NT2/D1 (cell line): ENCODE measurements at regions not wholly inside any gene's neighbourhood (a gene's known extent, or its start where the extent isn't known, plus 50 kb on each side); places are given as distances from the start of the nearest gene placed in this dataset.
"Not testable (repeated sequence)": the region's sequence is repeated elsewhere in the genome, so short reads cannot be mapped to it uniquely, and the experiment has no call there.

Experiments used
- DNase-seq: peaks from one replicate; pipeline ENCODE4 v3.0.0-alpha.2; 2011; ENCODE audit warnings: low read depth, low spot score
- H3K27me3 ChIP-seq: 2 replicates; pipeline ENCODE4 v1.6.0; 2011; ENCODE audit warnings: mild to moderate bottlenecking; ENCODE audit not compliant: insufficient read length, insufficient read depth
- H3K36me3 ChIP-seq: 2 replicates; pipeline ENCODE4 v1.6.1; 2011; ENCODE audit warnings: mild to moderate bottlenecking, low read length, mixed read lengths; ENCODE audit not compliant: insufficient read depth, insufficient read length
- H3K4me1 ChIP-seq: 2 replicates; pipeline ENCODE4 v1.5.1; 2011; ENCODE audit not compliant: insufficient read depth, insufficient read length
- H3K4me3 ChIP-seq: 2 replicates; pipeline ENCODE4 v1.5.1; 2011; ENCODE audit warnings: low read depth; ENCODE audit not compliant: insufficient read length
- H3K9ac ChIP-seq: 2 replicates; pipeline ENCODE4 v1.6.0; 2011; ENCODE audit warnings: low read depth; ENCODE audit not compliant: insufficient read length
- H3K9me3 ChIP-seq: 2 replicates; pipeline ENCODE4 v1.5.1; 2011; ENCODE audit warnings: mild to moderate bottlenecking, low read length; ENCODE audit not compliant: insufficient read depth
- SUZ12 ChIP-seq: IDR thresholded peaks from 2 replicates; pipeline ENCODE4 v1.6.1; 2011; ENCODE audit not compliant: insufficient read length, insufficient read depth; ENCODE audit errors: extremely low read depth
- YY1 ChIP-seq: IDR thresholded peaks from 2 replicates; pipeline ENCODE4 v1.6.1; 2011; ENCODE audit not compliant: insufficient read length, insufficient read depth
- ZNF274 ChIP-seq: IDR thresholded peaks from 2 replicates; pipeline ENCODE4 v1.6.1; 2011; ENCODE audit warnings: mild to moderate bottlenecking, low read depth, low read length

- H3K36me3 ChIP-seq, result peaks cover 31% of the 10 kb centered on the region
- H3K9me3 ChIP-seq, result peaks cover 18% of the 10 kb centered on the region
- H3K4me3 ChIP-seq, result no peak overlapping the region
- TF ChIP-seq SUZ12 (no peak), ZNF274 (no peak), YY1 (no peak)
- H3K9ac ChIP-seq, result no peak overlapping the region
- DNase-seq, result no peak
- no peaks in the 10 kb centered on the region for H3K27me3 ChIP-seq
- no peaks in the 10 kb centered on the region for H3K4me1 ChIP-seq
Measured at GRCh38 chr7:149564340-149565095, 66.9 kb upstream of the ZNF746 start.

- no peaks in the 10 kb centered on the region; the same call in 1 of the 2 replicates for H3K9me3 ChIP-seq
- TF ChIP-seq SUZ12 (no peak), ZNF274 (no peak), YY1 (no peak)
- H3K4me3 ChIP-seq, result no peak overlapping the region
- no peak for DNase-seq
- H3K27me3 ChIP-seq, result no peaks in the 10 kb centered on the region
- no peak overlapping the region for H3K9ac ChIP-seq
- peaks cover 34% of the 10 kb centered on the region for H3K36me3 ChIP-seq
- H3K4me1 ChIP-seq, result no peaks in the 10 kb centered on the region
Measured at GRCh38 chr7:149562602-149563001, 65.0 kb upstream of the ZNF746 start.

GRCh38 chr7:149561072-149561471 is 63.5 kb upstream of the ZNF746 start:
- H3K9ac ChIP-seq, result no peak overlapping the region
- DNase-seq, result no peak
- peaks cover 5% of the 10 kb centered on the region; the same call in 1 of the 2 replicates for H3K9me3 ChIP-seq
- H3K36me3 ChIP-seq, result peaks cover 31% of the 10 kb centered on the region
- no peaks in the 10 kb centered on the region for H3K27me3 ChIP-seq
- H3K4me1 ChIP-seq, result no peaks in the 10 kb centered on the region
- H3K4me3 ChIP-seq, result no peak overlapping the region
- TF ChIP-seq ZNF274 (no peak), SUZ12 (no peak), YY1 (no peak)

GRCh38 chr7:149559711-149560110 is 62.1 kb upstream of the ZNF746 start:
- Histone ChIP-seq H3K36me3 (peaks cover 31% of the 10 kb centered on the region), H3K27me3 (no peaks in the 10 kb centered on the region), H3K9me3 (peaks cover 7% of the 10 kb centered on the region; the same call in 1 of the 2 replicates), H3K4me3 (no peak overlapping the region), H3K4me1 (no peaks in the 10 kb centered on the region), H3K9ac (no peak overlapping the region)
- TF ChIP-seq SUZ12 (no peak), YY1 (no peak), ZNF274 (no peak)
- DNase-seq, result no peak

- no peaks in the 10 kb centered on the region for H3K27me3 ChIP-seq
- no peak overlapping the region for H3K4me3 ChIP-seq
- H3K9me3 ChIP-seq, result peaks cover 7% of the 10 kb centered on the region; the same call in 1 of the 2 replicates
- no peak for DNase-seq
- peaks cover 31% of the 10 kb centered on the region for H3K36me3 ChIP-seq
- TF ChIP-seq ZNF274, result no peak
- TF ChIP-seq SUZ12, result no peak
- TF ChIP-seq YY1, result no peak
- no peak overlapping the region for H3K9ac ChIP-seq
- H3K4me1 ChIP-seq, result no peaks in the 10 kb centered on the region
Measured at GRCh38 chr7:149558149-149558861, 60.7 kb upstream of the ZNF746 start.

GRCh38 chr7:149556525-149556924 is 58.9 kb upstream of the ZNF746 start:
- not testable (repeated sequence) for H3K9ac ChIP-seq, H3K4me1 ChIP-seq, H3K9me3 ChIP-seq, H3K27me3 ChIP-seq, H3K4me3 ChIP-seq, DNase-seq
- H3K36me3 ChIP-seq, result peaks cover 40% of the 10 kb centered on the region

- not testable (repeated sequence) for H3K4me3 ChIP-seq, H3K4me1 ChIP-seq, DNase-seq, H3K9me3 ChIP-seq, H3K27me3 ChIP-seq, H3K9ac ChIP-seq
- peaks cover 51% of the 10 kb centered on the region for H3K36me3 ChIP-seq
Measured at GRCh38 chr7:149554821-149555220, 57.2 kb upstream of the ZNF746 start.

- not testable (repeated sequence) for H3K27me3 ChIP-seq, H3K4me3 ChIP-seq, H3K4me1 ChIP-seq, H3K9ac ChIP-seq, DNase-seq
- peaks cover 10% of the 10 kb centered on the region; the same call in 1 of the 2 replicates for H3K9me3 ChIP-seq
- peaks cover 57% of the 10 kb centered on the region for H3K36me3 ChIP-seq
Measured at GRCh38 chr7:149553991-149554390, 56.4 kb upstream of the ZNF746 start.
